Neural crest cell (in vitro differentiated cells): ENCODE measurements at regions not wholly inside any gene's neighbourhood (a gene's known extent, or its start where the extent isn't known, plus 50 kb on each side); places are given as distances from the start of the nearest gene placed in this dataset.

Experiments
- DNase-seq: peaks from one replicate; pipeline ENCODE4 v3.0.0; 2021; ENCODE audit warnings: low read depth, mixed read lengths, low spot score
- H3K27ac Mint-ChIP-seq: one replicate; pipeline ENCODE4 v1.8.0; 2021; ENCODE audit warnings: mild to moderate bottlenecking, mixed read lengths; ENCODE audit not compliant: unreplicated experiment
- H3K27me3 Mint-ChIP-seq: 2 replicates; pipeline ENCODE4 v1.8.0; 2021; ENCODE audit warnings: low read depth, mild to moderate bottlenecking, mixed read lengths
- H3K36me3 Mint-ChIP-seq: 2 replicates; pipeline ENCODE4 v1.8.0; 2021; ENCODE audit warnings: low read depth, mild to moderate bottlenecking, mixed read lengths
- H3K4me1 Mint-ChIP-seq: 2 replicates; pipeline ENCODE4 v1.8.0; 2021; ENCODE audit warnings: mixed read lengths
- H3K4me3 Mint-ChIP-seq: one replicate; pipeline ENCODE4 v1.8.0; 2021; ENCODE audit warnings: mild to moderate bottlenecking, mixed read lengths
- H3K9me3 Mint-ChIP-seq: 2 replicates; pipeline ENCODE4 v1.8.0; 2021; ENCODE audit warnings: mixed read lengths
- CTCF ChIP-seq: fragments of 200-600 bp; sonication (generic); conservative IDR thresholded peaks from 2 replicates; pipeline ENCODE4 v1.5.0; 2021; ENCODE audit warnings: antibody characterized with exemption, mild to moderate bottlenecking

GRCh38 chr4:38325629-38325913 is 338.4 kb upstream of the KLF3 start:
- Mint-ChIP-seq H3K27me3 (no peaks in the 10 kb centered on the region), H3K27ac (no peak overlapping the region), H3K4me1 (peaks cover 25% of the 10 kb centered on the region), H3K4me3 (no peak overlapping the region), H3K9me3 (peaks cover 13% of the 10 kb centered on the region), H3K36me3 (peaks cover 3% of the 10 kb centered on the region)
- no peak for DNase-seq
- no peak for TF ChIP-seq CTCF

GRCh38 chr4:38326499-38326898 is 337.5 kb upstream of the KLF3 start:
- no peak for DNase-seq
- no peaks in the 10 kb centered on the region for H3K27me3 Mint-ChIP-seq
- peaks cover 13% of the 10 kb centered on the region for H3K9me3 Mint-ChIP-seq
- no peak overlapping the region for H3K27ac Mint-ChIP-seq
- TF ChIP-seq CTCF = no peak
- peaks cover 21% of the 10 kb centered on the region for H3K4me1 Mint-ChIP-seq
- H3K4me3 Mint-ChIP-seq = no peak overlapping the region
- peaks cover 3% of the 10 kb centered on the region for H3K36me3 Mint-ChIP-seq

GRCh38 chr4:38327174-38327573 is 336.8 kb upstream of the KLF3 start:
- Mint-ChIP-seq H3K27me3 (no peaks in the 10 kb centered on the region), H3K9me3 (peaks cover 9% of the 10 kb centered on the region), H3K27ac (no peak overlapping the region), H3K36me3 (peaks cover 3% of the 10 kb centered on the region), H3K4me3 (no peak overlapping the region), H3K4me1 (peaks cover 21% of the 10 kb centered on the region)
- no peak for DNase-seq
- no peak for TF ChIP-seq CTCF

GRCh38 chr4:38328989-38329729 is 334.8 kb upstream of the KLF3 start:
- Mint-ChIP-seq H3K4me3 (no peak overlapping the region), H3K27me3 (no peaks in the 10 kb centered on the region), H3K4me1 (peaks cover 21% of the 10 kb centered on the region), H3K9me3 (peaks cover 2% of the 10 kb centered on the region), H3K36me3 (no peaks in the 10 kb centered on the region), H3K27ac (peak overlapping the region; percentile 59)
- TF ChIP-seq CTCF = no peak
- DNase-seq = no peak

GRCh38 chr4:38330321-38330720 is 333.7 kb upstream of the KLF3 start:
- no peaks in the 10 kb centered on the region for H3K27me3 Mint-ChIP-seq
- no peak for DNase-seq
- H3K36me3 Mint-ChIP-seq = no peaks in the 10 kb centered on the region
- no peak for TF ChIP-seq CTCF
- H3K9me3 Mint-ChIP-seq = no peaks in the 10 kb centered on the region
- H3K4me1 Mint-ChIP-seq = peaks cover 21% of the 10 kb centered on the region
- no peak overlapping the region for H3K27ac Mint-ChIP-seq
- no peak overlapping the region for H3K4me3 Mint-ChIP-seq
